Endodermal cell (in vitro differentiated cells): ENCODE measurements at regions not wholly inside any gene's neighbourhood (a gene's known extent, or its start where the extent isn't known, plus 50 kb on each side); places are given as distances from the start of the nearest gene placed in this dataset.

ENCODE experiments used
- DNase-seq: peaks from one replicate; pipeline ENCODE4 v3.0.0-alpha.2; 2017
- H3K27ac ChIP-seq: 2 replicates; pipeline ENCODE4 v1.5.1; 2013; ENCODE audit warnings: mild to moderate bottlenecking, low read depth, low read length, moderate library complexity
- H3K27me3 ChIP-seq: 2 replicates; pipeline ENCODE4 v1.6.1; 2013; ENCODE audit warnings: mild to moderate bottlenecking, low read length, moderate library complexity; ENCODE audit not compliant: insufficient read depth, control insufficient read depth, poor library complexity, severe bottlenecking
- H3K36me3 ChIP-seq: 2 replicates; pipeline ENCODE4 v1.7.0; 2013; ENCODE audit warnings: mild to moderate bottlenecking, low read length, moderate library complexity; ENCODE audit not compliant: control insufficient read depth, insufficient read depth
- H3K4me1 ChIP-seq: one replicate; pipeline ENCODE4 v1.7.0; 2013; ENCODE audit warnings: low read length; ENCODE audit not compliant: control insufficient read depth, insufficient read depth
- H3K4me3 ChIP-seq: 2 replicates; pipeline ENCODE4 v1.5.1; 2013; ENCODE audit warnings: mild to moderate bottlenecking, low read length, moderate library complexity
- H3K9ac ChIP-seq: 2 replicates; pipeline ENCODE4 v1.6.1; 2013; ENCODE audit warnings: mild to moderate bottlenecking, low read length, moderate library complexity; ENCODE audit not compliant: poor library complexity, severe bottlenecking; ENCODE audit errors: extremely low read depth
- H3K9me3 ChIP-seq: 2 replicates; pipeline ENCODE4 v1.6.1; 2013; ENCODE audit warnings: mild to moderate bottlenecking, low read length, moderate library complexity; ENCODE audit not compliant: control insufficient read depth
- H3K27ac Mint-ChIP-seq: 2 replicates; pipeline ENCODE4 v1.8.0; 2020; ENCODE audit warnings: mixed read lengths
- H3K27me3 Mint-ChIP-seq: 2 replicates; pipeline ENCODE4 v1.8.0; 2021; ENCODE audit warnings: mild to moderate bottlenecking, mixed read lengths; ENCODE audit not compliant: insufficient read depth
- H3K36me3 Mint-ChIP-seq: 2 replicates; pipeline ENCODE4 v1.8.0; 2020; ENCODE audit warnings: low read depth, mixed read lengths
- H3K4me1 Mint-ChIP-seq: 2 replicates; pipeline ENCODE4 v1.8.0; 2020; ENCODE audit warnings: mixed read lengths
- H3K4me3 Mint-ChIP-seq: 2 replicates; pipeline ENCODE4 v1.8.0; 2020; ENCODE audit warnings: mild to moderate bottlenecking, moderate library complexity, mixed read lengths
- H3K9me3 Mint-ChIP-seq: 2 replicates; pipeline ENCODE4 v1.8.0; 2020; ENCODE audit warnings: mild to moderate bottlenecking, mixed read lengths
- WGBS, 2 experiments: methylation state at CpG; one replicate each; pipeline versions ENCODE4 v1.1.5 to v1.1.7; 2013; ENCODE audit warnings: missing lambda C conversion rate in 2 of 2, mixed read lengths in 1 of 2; ENCODE audit not compliant: insufficient coverage in 1 of 2, insufficient read length in 1 of 2; 5-methylcytosine and 5-hydroxymethylcytosine counted together
- TF ChIP-seq, protein P1 (sequence below): fragments of 200-600 bp; sonication (generic); conservative IDR thresholded peaks from 2 replicates; pipeline ENCODE4 v1.5.0; 2021; ENCODE audit warnings: antibody characterized with exemption, mild to moderate bottlenecking

GRCh38 chr2:153110486-153110885 lies 368.1 kb downstream of the RPRM start:
- H3K36me3 Mint-ChIP-seq = no peaks in the 10 kb centered on the region
- H3K4me3 ChIP-seq = no peak overlapping the region
- no peaks in the 10 kb centered on the region for H3K27me3 Mint-ChIP-seq
- no peak overlapping the region for H3K9ac ChIP-seq
- no peak overlapping the region for H3K27ac ChIP-seq
- no peaks in the 10 kb centered on the region for H3K4me1 Mint-ChIP-seq
- 97 to 100% methylated on average over 1 to 4 of the region's 4 CpGs for WGBS, 2 experiments
- TF ChIP-seq, protein P1, sequence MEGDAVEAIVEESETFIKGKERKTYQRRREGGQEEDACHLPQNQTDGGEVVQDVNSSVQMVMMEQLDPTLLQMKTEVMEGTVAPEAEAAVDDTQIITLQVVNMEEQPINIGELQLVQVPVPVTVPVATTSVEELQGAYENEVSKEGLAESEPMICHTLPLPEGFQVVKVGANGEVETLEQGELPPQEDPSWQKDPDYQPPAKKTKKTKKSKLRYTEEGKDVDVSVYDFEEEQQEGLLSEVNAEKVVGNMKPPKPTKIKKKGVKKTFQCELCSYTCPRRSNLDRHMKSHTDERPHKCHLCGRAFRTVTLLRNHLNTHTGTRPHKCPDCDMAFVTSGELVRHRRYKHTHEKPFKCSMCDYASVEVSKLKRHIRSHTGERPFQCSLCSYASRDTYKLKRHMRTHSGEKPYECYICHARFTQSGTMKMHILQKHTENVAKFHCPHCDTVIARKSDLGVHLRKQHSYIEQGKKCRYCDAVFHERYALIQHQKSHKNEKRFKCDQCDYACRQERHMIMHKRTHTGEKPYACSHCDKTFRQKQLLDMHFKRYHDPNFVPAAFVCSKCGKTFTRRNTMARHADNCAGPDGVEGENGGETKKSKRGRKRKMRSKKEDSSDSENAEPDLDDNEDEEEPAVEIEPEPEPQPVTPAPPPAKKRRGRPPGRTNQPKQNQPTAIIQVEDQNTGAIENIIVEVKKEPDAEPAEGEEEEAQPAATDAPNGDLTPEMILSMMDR = no peak
- no peak overlapping the region for H3K4me3 Mint-ChIP-seq
- no peak for DNase-seq
- no peaks in the 10 kb centered on the region for H3K4me1 ChIP-seq
- no peaks in the 10 kb centered on the region for H3K9me3 Mint-ChIP-seq
- H3K9me3 ChIP-seq = no peaks in the 10 kb centered on the region
- H3K27me3 ChIP-seq = no peaks in the 10 kb centered on the region
- H3K36me3 ChIP-seq = no peaks in the 10 kb centered on the region
- H3K27ac Mint-ChIP-seq = no peak overlapping the region

GRCh38 chr2:153109793-153110192 lies 368.8 kb downstream of the RPRM start:
- no peaks in the 10 kb centered on the region for H3K27me3 ChIP-seq
- 100% methylated on average over 2 of the region's 3 CpGs; no CpG with 5 or more reads in 1 of the 2 experiments for WGBS, 2 experiments

DNA sequence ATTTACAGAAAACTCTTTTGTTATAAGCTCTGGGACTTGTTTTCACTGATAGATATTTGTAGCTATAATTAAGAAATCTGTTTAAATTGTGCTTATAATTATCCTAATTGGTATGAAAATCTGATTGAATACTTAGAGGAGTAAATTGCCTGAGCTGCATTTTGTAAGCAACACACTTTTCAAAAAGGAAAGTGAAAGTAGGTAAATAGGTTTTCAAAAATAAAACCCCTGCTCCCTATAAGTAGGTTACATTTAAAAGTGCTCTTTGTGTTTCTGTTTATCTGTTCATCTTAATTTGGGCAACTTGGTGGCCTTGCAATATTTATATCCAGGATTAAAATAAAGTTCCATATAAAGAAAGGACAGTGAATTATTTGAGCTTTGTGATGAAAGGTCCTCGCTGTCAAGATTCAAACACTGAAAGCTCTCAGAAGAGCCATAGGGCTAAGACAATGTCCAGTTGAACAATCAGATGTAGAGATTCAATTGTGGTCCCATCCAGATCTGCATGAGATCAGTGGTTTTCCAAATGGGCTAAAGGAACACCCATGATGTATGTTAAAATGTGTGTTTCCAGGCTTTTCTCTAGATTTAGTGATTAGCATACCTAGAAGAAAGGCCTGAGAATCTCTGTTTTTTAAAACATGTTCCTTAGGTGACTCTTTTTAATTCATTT lies 371.6 kb downstream of the RPRM start:
- 93 to 100% methylated on average over 1 of the region's 1 CpG for WGBS, 2 experiments
- Histone ChIP-seq H3K36me3 (no peaks in the 10 kb centered on the region), H3K9ac (no peak overlapping the region), H3K27ac (no peak overlapping the region), H3K27me3 (no peaks in the 10 kb centered on the region), H3K4me3 (no peak overlapping the region), H3K4me1 (no peaks in the 10 kb centered on the region), H3K9me3 (peaks cover 5% of the 10 kb centered on the region)
- no peak overlapping the region for H3K4me3 Mint-ChIP-seq
- peaks cover 9% of the 10 kb centered on the region for H3K4me1 Mint-ChIP-seq
- no peak overlapping the region for H3K27ac Mint-ChIP-seq
- no peak for DNase-seq
- TF ChIP-seq, protein P1 = no peak
- H3K27me3 Mint-ChIP-seq = no peaks in the 10 kb centered on the region
- H3K9me3 Mint-ChIP-seq = no peaks in the 10 kb centered on the region
- no peaks in the 10 kb centered on the region for H3K36me3 Mint-ChIP-seq

More at GRCh38 chr2:153109793-153110192, 368.8 kb downstream of the RPRM start:
- no peak overlapping the region for H3K4me3 Mint-ChIP-seq
- no peaks in the 10 kb centered on the region for H3K4me1 Mint-ChIP-seq
- Histone ChIP-seq H3K9me3 (no peaks in the 10 kb centered on the region), H3K4me3 (no peak overlapping the region), H3K27ac (no peak overlapping the region), H3K36me3 (no peaks in the 10 kb centered on the region), H3K9ac (no peak overlapping the region), H3K4me1 (no peaks in the 10 kb centered on the region)
- H3K36me3 Mint-ChIP-seq = no peaks in the 10 kb centered on the region
- DNase-seq = no peak
- TF ChIP-seq, protein P1 = no peak
- no peak overlapping the region for H3K27ac Mint-ChIP-seq
- H3K27me3 Mint-ChIP-seq = no peaks in the 10 kb centered on the region
- no peaks in the 10 kb centered on the region for H3K9me3 Mint-ChIP-seq
